Cerebellar cortex (tissue), 1 donor: ENCODE measurements at regions not wholly inside any gene's neighbourhood (a gene's known extent, or its start where the extent isn't known, plus 50 kb on each side); places are given as distances from the start of the nearest gene placed in this dataset.

Experiments
- DNase-seq: peaks from one replicate; pipeline ENCODE4 v3.0.0-alpha.2; 2015; ENCODE audit warnings: low spot score

DNA sequence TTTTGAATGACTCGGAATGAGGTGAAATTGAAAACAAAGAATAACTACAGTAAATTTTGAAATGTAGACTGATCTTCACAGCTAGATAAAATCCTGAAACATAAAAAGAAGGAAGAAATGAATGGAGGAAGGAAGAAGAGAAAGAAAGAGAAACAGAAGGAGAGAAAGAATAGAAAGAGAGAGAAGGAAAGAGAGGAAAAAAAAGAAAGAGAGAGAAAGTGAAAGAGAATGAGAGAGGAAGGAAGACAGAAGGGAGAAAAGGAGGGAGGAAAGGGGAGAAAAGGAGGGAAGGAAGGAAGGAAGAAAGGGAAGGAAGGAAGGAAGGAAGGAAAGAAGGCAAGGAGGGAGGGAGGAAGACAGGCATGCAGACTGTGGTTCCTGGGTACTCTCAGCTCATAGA is 982.6 kb downstream of the BCL11A start:
- DNase-seq = no peak

GRCh38 chr2:59569124-59569523 is 984.3 kb downstream of the BCL11A start:
- no peak for DNase-seq

DNA sequence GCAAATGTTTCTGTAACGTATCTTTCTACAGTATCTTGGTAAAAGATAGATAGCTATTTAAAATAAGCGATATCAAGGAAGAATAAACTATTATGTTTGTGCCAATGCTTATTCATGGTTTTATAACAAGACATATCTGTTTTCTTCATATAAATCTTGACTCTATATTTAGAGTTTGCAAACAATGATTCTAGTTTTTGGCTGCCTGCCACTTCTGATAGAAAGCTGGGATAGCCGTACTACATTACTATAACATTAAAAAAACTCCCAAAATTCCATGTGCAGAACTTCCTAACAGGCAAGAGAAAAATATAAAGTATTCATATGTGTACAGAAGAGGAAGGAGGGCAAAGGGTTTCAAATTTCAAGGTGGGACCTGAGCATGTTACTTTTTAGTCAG is 985.0 kb downstream of the BCL11A start:
- DNase-seq = no peak

DNA sequence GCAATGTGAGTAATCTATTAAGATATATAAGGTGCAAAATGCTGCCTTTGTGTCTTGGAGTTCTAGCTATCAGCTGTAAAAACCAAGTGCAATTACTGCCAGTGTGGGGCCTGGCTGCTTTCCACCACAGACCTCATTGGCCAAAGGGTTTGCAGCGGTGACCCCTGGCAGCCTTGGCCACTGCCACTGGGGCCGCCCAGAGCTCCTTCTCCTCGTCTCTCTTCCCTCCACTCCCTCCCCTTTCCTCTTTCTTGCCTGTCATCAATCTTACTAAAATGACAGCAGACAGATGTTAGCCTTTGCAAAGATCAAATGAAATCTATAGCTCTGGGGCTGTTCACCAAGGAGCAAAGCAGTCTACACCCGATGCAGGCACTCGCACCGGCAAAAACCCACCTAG is 986.3 kb downstream of the BCL11A start:
- no peak for DNase-seq

- DNase-seq = no peak
These were observed 986.7 kb downstream of the BCL11A start for GRCh38 chr2:59566739-59567138.

DNA sequence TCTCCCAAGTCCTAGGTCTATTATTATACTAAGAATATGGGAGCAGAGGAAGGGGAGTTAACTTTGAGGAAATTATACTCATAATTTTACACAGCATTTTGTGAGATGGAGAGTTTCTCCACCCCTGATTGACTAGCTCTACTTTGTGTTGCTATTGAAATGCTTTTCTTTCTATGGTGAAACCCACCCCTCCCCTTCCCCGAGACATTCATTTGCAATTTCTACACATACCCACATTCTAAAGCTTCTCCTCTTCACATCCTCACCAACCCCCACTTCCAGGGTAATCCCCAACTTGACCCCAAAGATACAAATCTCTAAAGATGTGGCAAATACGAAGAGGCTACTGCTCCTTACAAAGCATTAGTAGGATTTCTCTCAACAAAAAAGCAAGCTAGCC is 992.2 kb downstream of the BCL11A start:
- no peak for DNase-seq

DNA sequence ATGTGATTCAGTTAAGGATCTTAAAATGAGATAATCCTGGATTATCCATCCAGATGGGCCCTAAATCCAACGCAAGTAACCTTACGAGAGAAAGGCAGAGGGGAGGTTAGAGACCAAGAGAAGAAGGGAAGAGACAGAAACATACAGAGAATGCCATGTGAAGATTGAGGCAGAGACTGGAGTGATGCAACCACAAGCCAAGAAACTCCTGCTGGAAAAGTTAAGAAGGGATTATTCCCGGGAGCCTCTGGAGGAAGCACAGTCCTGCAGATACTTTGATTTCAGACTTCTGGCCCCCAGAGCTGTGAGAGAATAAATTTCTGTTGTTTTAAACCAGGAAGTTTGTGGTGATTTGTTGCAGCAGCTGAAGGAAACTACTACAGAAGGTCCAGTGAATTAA is 992.7 kb downstream of the BCL11A start:
- no peak for DNase-seq

DNA sequence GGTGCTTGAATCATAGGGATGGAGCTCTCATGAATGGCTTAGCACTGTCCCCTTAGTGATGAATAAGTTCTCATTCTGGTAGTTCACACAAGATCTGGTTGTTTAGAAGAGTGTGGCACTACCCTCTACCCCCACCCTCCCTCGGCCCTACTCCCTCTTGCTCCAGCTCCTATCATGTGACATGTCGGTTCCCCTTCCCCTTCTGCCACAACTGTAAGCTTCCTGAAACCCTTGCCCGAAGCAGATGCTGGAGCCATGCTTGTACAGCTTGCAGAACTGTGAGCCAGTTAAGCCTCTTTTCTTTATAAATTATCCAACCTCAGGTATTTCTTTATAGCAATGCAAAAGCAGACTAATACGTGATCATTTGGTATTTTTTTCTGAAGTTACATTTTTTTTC is 1012.6 kb downstream of the BCL11A start:
- no peak for DNase-seq

GRCh38 chr2:59538398-59538911 is 1015.0 kb downstream of the BCL11A start:
- no peak for DNase-seq

DNA sequence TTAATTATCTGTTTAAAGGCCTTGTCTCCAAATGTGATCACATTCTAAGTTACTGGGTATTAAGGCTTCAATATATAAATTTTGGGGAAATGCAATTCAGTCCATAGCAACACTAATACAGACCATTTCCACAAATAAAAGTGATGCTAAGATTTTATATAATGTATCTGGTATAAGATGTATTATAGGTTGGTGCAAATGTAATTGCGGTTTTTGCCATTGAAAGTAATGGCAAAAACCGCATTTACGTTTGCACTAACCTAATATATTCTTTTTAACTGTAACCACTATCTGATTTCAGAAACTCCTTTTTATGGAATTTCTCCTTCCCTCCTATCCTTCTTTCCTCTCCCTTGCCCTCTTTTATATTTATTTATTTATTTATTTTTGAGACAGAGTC is 1020.6 kb downstream of the BCL11A start:
- no peak for DNase-seq

DNA sequence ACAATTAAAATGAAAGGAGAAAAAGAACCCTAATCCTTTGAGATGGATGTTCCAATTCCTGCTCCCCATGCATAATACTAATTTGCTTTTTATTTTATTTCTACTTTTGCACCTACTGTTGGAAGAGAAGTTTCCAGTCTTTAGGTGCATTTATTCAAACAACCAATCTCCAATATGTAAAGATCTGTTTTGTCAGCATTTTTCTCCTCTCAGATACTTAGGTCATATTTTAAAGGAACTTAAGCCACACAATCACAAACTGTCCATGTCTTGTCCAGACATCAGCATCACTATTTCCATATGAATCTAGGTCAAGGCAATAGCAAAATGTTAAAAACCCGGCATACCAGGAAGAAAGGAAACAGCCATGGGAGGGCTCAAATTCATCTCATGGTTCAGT is 1023.2 kb downstream of the BCL11A start:
- DNase-seq = no peak

GRCh38 chr2:59529726-59530125 is 1023.7 kb downstream of the BCL11A start:
- peak; percentile 17 for DNase-seq

- no peak for DNase-seq
These were observed 1024.9 kb downstream of the BCL11A start for GRCh38 chr2:59528525-59528924.

DNA sequence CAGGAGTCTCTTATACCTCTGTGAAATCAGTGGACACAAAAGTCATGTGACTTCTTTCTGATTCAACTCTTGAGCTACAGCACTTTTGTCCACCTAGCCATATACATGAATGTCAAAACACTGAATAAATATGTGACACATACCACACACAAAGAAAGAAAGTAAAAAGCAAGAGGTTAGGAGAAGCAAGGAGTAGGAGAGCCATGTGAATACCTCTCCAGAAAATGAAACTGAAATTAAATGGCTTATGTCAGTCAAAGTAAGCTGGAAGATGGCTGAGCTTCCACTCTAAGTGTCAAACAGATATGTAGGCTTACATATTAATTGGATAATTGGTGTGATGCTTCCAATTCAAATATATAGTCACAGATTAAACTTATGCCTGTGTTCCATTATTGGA is 1050.5 kb downstream of the BCL11A start:
- no peak for DNase-seq

GRCh38 chr2:59490994-59491393 is 1062.5 kb downstream of the BCL11A start:
- DNase-seq = no peak

GRCh38 chr2:59490192-59490591 is 1063.3 kb downstream of the BCL11A start:
- DNase-seq = no peak

DNA sequence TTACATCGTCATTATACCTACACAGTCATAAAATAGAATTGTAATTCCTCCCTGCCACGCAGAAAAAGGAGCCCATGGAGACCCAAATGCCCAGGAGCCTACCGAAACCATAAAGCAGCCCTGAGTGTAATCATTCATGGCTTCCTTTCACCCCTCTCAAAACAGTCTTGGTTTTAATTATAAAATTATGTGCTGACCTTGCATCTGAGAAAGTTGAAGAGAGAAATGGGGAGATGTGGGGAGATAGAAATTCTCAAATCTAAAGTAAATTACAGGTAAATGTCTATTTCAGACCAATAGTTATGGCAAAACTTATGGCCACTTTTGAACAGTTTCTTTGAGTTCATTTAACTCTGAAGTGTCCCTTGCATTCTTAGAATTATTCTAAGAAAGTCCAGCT is 1068.8 kb downstream of the BCL11A start:
- DNase-seq = no peak

DNA sequence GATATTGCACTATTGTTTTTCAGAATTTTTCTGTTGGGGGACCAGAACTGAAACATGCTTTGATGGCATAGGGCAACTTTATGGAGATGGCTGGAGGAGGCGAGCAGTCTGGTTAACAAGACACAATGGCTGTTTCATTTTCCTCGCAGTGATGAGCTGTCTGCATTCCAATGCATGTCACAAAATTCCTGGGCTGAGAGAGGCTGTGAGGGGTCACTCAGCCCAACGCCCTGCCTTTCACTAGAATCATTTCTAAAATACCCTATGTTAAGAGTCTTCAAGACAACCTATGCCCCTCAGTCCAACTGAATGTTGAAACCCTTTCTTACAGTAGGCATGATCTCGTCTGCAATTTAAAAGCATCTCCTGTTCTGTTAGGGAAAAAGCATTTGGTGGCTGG is 1090.0 kb downstream of the BCL11A start:
- DNase-seq = no peak

DNA sequence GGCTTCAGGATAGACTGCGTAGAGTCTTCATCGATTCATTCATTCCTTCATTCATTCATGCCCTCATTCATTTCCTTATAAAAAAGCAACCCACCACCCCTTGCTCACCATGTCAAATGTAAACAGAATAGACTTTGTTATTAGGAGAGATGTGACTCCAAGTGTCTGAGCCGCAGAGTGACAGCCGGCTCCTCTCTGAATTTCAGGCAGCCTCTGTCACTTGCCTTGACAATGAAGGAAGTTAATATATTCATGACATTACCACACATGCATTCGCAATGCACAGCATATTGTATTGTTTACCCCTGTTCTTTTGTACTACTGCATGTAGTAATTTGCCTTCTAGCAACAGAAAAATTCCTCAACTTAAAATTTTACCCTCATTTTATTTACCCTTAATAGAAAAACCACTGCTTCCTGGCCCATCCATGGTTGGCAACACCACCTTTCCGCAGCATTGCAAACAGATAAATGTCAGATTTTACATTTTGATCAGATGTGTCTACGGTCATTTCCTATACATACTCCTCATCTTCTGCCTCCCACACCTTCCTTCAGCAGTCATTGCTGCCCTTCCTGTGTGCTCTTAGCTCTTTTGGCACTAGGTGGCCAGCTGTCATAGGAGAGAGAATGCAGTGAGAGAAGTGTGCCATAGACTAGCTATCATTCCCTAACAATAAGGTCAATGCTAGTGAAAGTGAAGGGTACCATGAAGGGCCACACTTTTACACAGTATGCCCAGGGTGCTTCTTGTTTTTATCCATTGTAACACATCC is 1090.8 kb downstream of the BCL11A start:
- no peak for DNase-seq

DNA sequence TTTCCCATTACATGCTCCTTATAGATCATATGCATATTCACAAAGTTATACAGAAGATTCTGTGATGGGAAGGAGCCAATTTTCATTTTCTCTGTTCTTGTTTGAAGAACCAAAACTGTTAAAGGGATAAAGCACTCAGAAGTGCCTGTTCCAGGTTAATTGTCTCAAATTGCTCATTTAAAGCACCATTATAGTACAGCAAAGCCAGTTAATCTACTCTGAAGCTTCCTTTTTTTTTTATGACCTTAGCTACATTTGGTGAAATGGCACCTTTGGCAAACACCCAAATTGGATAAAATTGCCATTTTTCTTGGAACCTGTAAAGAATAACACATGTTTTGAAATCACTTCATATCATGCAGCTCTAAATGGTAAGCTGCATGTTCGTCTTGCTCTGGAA is 1092.3 kb downstream of the BCL11A start:
- DNase-seq = no peak

DNA sequence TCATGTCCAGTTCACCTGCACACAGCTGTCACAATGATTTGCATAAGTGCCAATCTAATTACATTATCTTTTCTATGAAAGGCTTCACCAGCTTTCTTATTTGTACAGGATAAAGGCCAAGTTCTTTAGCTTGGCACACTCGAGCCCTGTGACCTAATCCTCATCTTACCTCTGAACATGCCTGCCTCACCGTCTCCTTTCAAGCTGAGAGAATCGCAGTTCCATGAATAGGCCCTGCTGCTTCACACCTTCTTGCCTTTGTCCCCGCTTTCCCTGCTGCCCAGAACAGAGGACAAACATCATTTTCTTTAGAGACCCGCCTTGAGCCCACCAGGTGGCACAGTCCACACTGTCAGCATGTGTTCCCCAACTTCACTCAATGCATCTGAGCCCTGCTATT is 1094.7 kb downstream of the BCL11A start:
- DNase-seq = no peak

GRCh38 chr2:59456285-59456684 is 1097.2 kb downstream of the BCL11A start:
- no peak for DNase-seq

DNA sequence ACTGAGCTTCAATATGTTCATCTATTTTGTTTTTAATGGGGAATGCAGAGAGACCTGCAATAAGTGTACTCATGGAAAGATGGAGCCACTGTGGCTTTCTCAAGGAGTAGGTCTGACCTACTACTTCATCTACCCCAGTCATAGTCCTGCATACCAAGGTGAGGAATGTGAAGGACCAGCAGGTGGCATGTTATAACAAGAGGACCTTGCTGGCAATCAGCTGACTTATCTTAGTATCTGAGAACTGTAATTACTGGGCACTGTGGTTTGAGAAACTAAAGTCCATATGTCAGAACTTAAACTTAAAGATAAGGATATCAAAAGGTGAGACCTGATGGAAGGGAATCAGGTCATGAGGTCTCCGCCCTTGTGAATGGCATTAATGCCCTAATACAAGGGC is 1104.2 kb downstream of the BCL11A start:
- DNase-seq = no peak

- DNase-seq = no peak
These were observed 1113.0 kb downstream of the BCL11A start for GRCh38 chr2:59440491-59440890.
